HEK293 (cell line): ENCODE measurements at regions not wholly inside any gene's neighbourhood (a gene's known extent, or its start where the extent isn't known, plus 50 kb on each side); places are given as distances from the start of the nearest gene placed in this dataset.

Experiments
- CTCF ChIA-PET: fragments of 350-600 bp; formaldehyde crosslinking; extraction: SDS; loops from one replicate; lab custom pipeline; 2021; ENCODE audit warnings: antibody characterized with exemption; lab: Yijun Ruan, JAX
- POLR2A ChIA-PET: fragments of 300-600 bp; formaldehyde crosslinking; extraction: SDS; loops from one replicate; lab custom pipeline; 2020; ENCODE audit warnings: antibody characterized with exemption, inconsistent platforms; lab: Yijun Ruan, JAX
- H3K27ac ChIP-seq: fragments of 200-500 bp; sonication (Bioruptor generic); 2 replicates; pipeline ENCODE4 v1.5.1; 2014; ENCODE audit warnings: low read depth, low read length, control low read depth, inconsistent platforms; ENCODE audit errors: extremely low read depth
- H3K36me3 ChIP-seq, 2 experiments: fragments of 200-500 bp in 1 of 2; sonication (Bioruptor generic) in 1 of 2; 1 replicate in 1 of 2; 2 replicates in 1 of 2; pipeline ENCODE4 v1.5.1; 2014 to 2017; ENCODE audit warnings: inconsistent platforms in 2 of 2, low read length in 2 of 2; ENCODE audit not compliant: control insufficient read depth in 2 of 2, insufficient read depth in 1 of 2
- H3K4me1 ChIP-seq: fragments of 200-500 bp; sonication (Bioruptor generic); 2 replicates; pipeline ENCODE4 v1.5.1; 2014; ENCODE audit warnings: mild to moderate bottlenecking, low read length, inconsistent platforms; ENCODE audit not compliant: control insufficient read depth, insufficient read depth
- H3K4me3 ChIP-seq: 2 replicates; pipeline ENCODE4 v1.5.1; 2011; ENCODE audit warnings: low read depth, mild to moderate bottlenecking, control low read depth, low read length, moderate library complexity
- H3K9me3 ChIP-seq: fragments of 200-500 bp; sonication (Bioruptor generic); 2 replicates; pipeline ENCODE4 v1.5.1; 2014; ENCODE audit warnings: low read depth, low read length, inconsistent platforms; ENCODE audit not compliant: control insufficient read depth, insufficient read depth
- BCL6B ChIP-seq: fragments of 450-650 bp; formaldehyde crosslinking; IDR thresholded peaks from 2 replicates; pipeline ENCODE4 v1.5.1; 2017; ENCODE audit warnings: missing biosample characterization, missing genetic modification characterization
- MEIS1 ChIP-seq: sonication (generic); formaldehyde crosslinking; IDR thresholded peaks from 2 replicates; pipeline ENCODE4 v1.8.1; 2022; ENCODE audit warnings: missing genetic modification reagents, mild to moderate bottlenecking, borderline replicate concordance
- REPIN1 ChIP-seq: fragments of 450-650 bp; formaldehyde crosslinking; IDR thresholded peaks from 2 replicates; pipeline ENCODE4 v1.5.1; 2017; ENCODE audit warnings: missing biosample characterization, missing genetic modification characterization, low read depth
- SALL2 ChIP-seq: fragments of 450-650 bp; formaldehyde crosslinking; IDR thresholded peaks from 2 replicates; pipeline ENCODE4 v1.5.0; 2017; ENCODE audit warnings: missing biosample characterization, mild to moderate bottlenecking, missing genetic modification characterization, borderline replicate concordance
- ZEB2 ChIP-seq: fragments of 450-650 bp; formaldehyde crosslinking; IDR thresholded peaks from 2 replicates; pipeline ENCODE4 v1.5.1; 2016; ENCODE audit warnings: missing biosample characterization, missing genetic modification characterization
- ZNF140 ChIP-seq: fragments of 450-650 bp; formaldehyde crosslinking; IDR thresholded peaks from 2 replicates; pipeline ENCODE4 v1.5.1; 2016; ENCODE audit warnings: missing biosample characterization, missing genetic modification characterization
- ZNF146 ChIP-seq: fragments of 450-650 bp; formaldehyde crosslinking; IDR thresholded peaks from 2 replicates; pipeline ENCODE4 v1.5.1; 2016; ENCODE audit warnings: missing biosample characterization, missing genetic modification characterization
- ZNF175 ChIP-seq: fragments of 450-650 bp; formaldehyde crosslinking; IDR thresholded peaks from 2 replicates; pipeline ENCODE4 v1.5.1; 2016; ENCODE audit warnings: missing biosample characterization, missing genetic modification characterization
- ZNF23 ChIP-seq: fragments of 450-650 bp; formaldehyde crosslinking; IDR thresholded peaks from 2 replicates; pipeline ENCODE4 v1.5.1; 2016; ENCODE audit warnings: missing biosample characterization, missing genetic modification characterization, borderline replicate concordance
- ZNF416 ChIP-seq: fragments of 450-650 bp; formaldehyde crosslinking; IDR thresholded peaks from 2 replicates; pipeline ENCODE4 v1.5.1; 2016; ENCODE audit warnings: missing biosample characterization, missing genetic modification characterization
- ZNF549 ChIP-seq: fragments of 450-650 bp; IDR thresholded peaks from 2 replicates; pipeline ENCODE4 v1.5.1; 2018; ENCODE audit warnings: missing biosample characterization, missing genetic modification characterization, mild to moderate bottlenecking, inconsistent platforms, moderate library complexity
- ZNF560 ChIP-seq: fragments of 450-650 bp; formaldehyde crosslinking; IDR thresholded peaks from 2 replicates; pipeline ENCODE4 v1.5.1; 2017; ENCODE audit warnings: missing biosample characterization, missing genetic modification characterization, borderline replicate concordance
- ZNF624 ChIP-seq: fragments of 450-650 bp; formaldehyde crosslinking; IDR thresholded peaks from 2 replicates; pipeline ENCODE4 v1.5.1; 2017; ENCODE audit warnings: missing biosample characterization, missing genetic modification characterization
- ZNF660 ChIP-seq: fragments of 450-650 bp; IDR thresholded peaks from 2 replicates; pipeline ENCODE4 v1.5.1; 2018; ENCODE audit warnings: missing biosample characterization, mild to moderate bottlenecking, missing genetic modification characterization
- ZNF677 ChIP-seq: fragments of 450-650 bp; IDR thresholded peaks from 2 replicates; pipeline ENCODE4 v1.5.0; 2018; ENCODE audit warnings: missing biosample characterization, mild to moderate bottlenecking, missing genetic modification characterization, moderate library complexity
- ZNF692 ChIP-seq: fragments of 450-650 bp; formaldehyde crosslinking; IDR thresholded peaks from 2 replicates; pipeline ENCODE4 v1.5.1; 2016; ENCODE audit warnings: missing biosample characterization, missing genetic modification characterization
- ZNF747 ChIP-seq: fragments of 450-650 bp; formaldehyde crosslinking; IDR thresholded peaks from 2 replicates; pipeline ENCODE4 v1.5.1; 2016; ENCODE audit warnings: missing biosample characterization, missing genetic modification characterization
- ZNF843 ChIP-seq: fragments of 450-650 bp; formaldehyde crosslinking; IDR thresholded peaks from 2 replicates; pipeline ENCODE4 v1.5.1; 2016; ENCODE audit warnings: missing biosample characterization, missing genetic modification characterization
- TF ChIP-seq, protein P1 (sequence below): fragments of 450-650 bp; formaldehyde crosslinking; IDR thresholded peaks from 2 replicates; pipeline ENCODE4 v1.5.0; 2017; ENCODE audit warnings: missing biosample characterization, missing genetic modification characterization, borderline replicate concordance
- TF ChIP-seq, protein P2 (sequence below): sonication (generic); formaldehyde crosslinking; IDR thresholded peaks from 2 replicates; pipeline ENCODE4 v1.8.1; 2022; ENCODE audit warnings: mild to moderate bottlenecking, moderate library complexity, missing genetic modification reagents
- TF ChIP-seq, protein P3 (sequence below): fragments of 450-650 bp; formaldehyde crosslinking; IDR thresholded peaks from 2 replicates; pipeline ENCODE4 v1.5.1; 2016; ENCODE audit warnings: missing biosample characterization, missing genetic modification characterization

GRCh38 chr11:70826541-70827335 lies 425.6 kb downstream of the SHANK2 start:
- Histone ChIP-seq H3K9me3 (no peaks in the 10 kb centered on the region), H3K4me3 (no peak overlapping the region), H3K36me3 (no peaks in the 10 kb centered on the region), H3K27ac (no peak overlapping the region), H3K4me1 (no peaks in the 10 kb centered on the region)
- TF ChIP-seq MEIS1 (CRISPR knock-in tag), result no peak
- no peak for TF ChIP-seq ZNF692
- no peak for TF ChIP-seq ZNF843 (tag by site-specific recombination)
- TF ChIP-seq ZNF175, result no peak
- no peak for TF ChIP-seq ZNF416 (tag by site-specific recombination)
- TF ChIP-seq BCL6B (tag by site-specific recombination), result no peak
- TF ChIP-seq ZNF677 (tag by site-specific recombination), result no peak
- no peak for TF ChIP-seq ZNF140 (tag by site-specific recombination)
- no peak for TF ChIP-seq ZEB2 (tag by site-specific recombination)
- TF ChIP-seq ZNF560 (tag by site-specific recombination), result no peak
- no peak for TF ChIP-seq ZNF549
- TF ChIP-seq ZNF747 (tag by site-specific recombination), result no peak
- TF ChIP-seq, protein P1, sequence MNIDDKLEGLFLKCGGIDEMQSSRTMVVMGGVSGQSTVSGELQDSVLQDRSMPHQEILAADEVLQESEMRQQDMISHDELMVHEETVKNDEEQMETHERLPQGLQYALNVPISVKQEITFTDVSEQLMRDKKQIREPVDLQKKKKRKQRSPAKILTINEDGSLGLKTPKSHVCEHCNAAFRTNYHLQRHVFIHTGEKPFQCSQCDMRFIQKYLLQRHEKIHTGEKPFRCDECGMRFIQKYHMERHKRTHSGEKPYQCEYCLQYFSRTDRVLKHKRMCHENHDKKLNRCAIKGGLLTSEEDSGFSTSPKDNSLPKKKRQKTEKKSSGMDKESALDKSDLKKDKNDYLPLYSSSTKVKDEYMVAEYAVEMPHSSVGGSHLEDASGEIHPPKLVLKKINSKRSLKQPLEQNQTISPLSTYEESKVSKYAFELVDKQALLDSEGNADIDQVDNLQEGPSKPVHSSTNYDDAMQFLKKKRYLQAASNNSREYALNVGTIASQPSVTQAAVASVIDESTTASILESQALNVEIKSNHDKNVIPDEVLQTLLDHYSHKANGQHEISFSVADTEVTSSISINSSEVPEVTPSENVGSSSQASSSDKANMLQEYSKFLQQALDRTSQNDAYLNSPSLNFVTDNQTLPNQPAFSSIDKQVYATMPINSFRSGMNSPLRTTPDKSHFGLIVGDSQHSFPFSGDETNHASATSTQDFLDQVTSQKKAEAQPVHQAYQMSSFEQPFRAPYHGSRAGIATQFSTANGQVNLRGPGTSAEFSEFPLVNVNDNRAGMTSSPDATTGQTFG (tag by site-specific recombination), result no peak
- POLR2A ChIA-PET, result interaction anchor here (0.5 kb wide), 1 partner anchor 426 kb away, joined by 3 read pairs; no protein-coding TSS in a partner anchor
- CTCF ChIA-PET, result interaction anchor here (0.6 to 3.4 kb wide), 2 partner anchors 12 to 117 kb away, joined by 3 to 15 read pairs; no protein-coding TSS in a partner anchor

DNA sequence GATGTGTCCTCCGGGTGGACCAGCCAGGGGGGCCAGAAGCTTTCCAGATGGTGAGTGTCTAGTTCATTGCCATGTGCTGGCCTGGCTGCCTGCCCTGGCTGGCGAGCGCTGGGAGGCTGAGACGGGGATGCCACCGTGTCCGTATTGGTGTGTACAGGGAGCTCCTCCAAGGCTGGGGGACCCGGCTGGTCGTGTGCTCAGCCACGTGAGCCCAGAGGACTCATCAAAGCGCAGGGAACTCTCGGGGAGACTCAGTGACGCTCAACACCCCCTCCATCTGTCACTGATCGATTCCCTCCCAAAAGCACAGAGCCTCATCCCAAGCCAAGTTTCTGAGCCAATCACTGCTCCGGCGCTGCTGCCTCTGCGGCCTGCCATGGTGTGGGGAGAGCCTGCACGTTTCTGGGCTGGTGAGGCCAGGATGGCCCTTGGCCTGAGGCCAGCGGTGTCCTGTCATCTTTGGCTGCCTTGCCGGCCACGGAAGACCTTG lies 423.7 kb downstream of the SHANK2 start:
- CTCF ChIA-PET, result no interaction called here
- H3K27ac ChIP-seq, result no peak overlapping the region
- H3K36me3 ChIP-seq, result no peaks in the 10 kb centered on the region
- no peak overlapping the region for H3K4me3 ChIP-seq
- POLR2A ChIA-PET, result no interaction called here
- H3K9me3 ChIP-seq, result no peaks in the 10 kb centered on the region
- no peaks in the 10 kb centered on the region for H3K4me1 ChIP-seq
- TF ChIP-seq, protein P2, sequence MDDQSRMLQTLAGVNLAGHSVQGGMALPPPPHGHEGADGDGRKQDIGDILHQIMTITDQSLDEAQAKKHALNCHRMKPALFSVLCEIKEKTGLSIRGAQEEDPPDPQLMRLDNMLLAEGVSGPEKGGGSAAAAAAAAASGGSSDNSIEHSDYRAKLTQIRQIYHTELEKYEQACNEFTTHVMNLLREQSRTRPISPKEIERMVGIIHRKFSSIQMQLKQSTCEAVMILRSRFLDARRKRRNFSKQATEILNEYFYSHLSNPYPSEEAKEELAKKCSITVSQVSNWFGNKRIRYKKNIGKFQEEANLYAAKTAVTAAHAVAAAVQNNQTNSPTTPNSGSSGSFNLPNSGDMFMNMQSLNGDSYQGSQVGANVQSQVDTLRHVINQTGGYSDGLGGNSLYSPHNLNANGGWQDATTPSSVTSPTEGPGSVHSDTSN (CRISPR knock-in tag), result no peak
- TF ChIP-seq SALL2 (tag by site-specific recombination) (no peak), ZNF843 (tag by site-specific recombination) (no peak), ZNF624 (tag by site-specific recombination) (no peak), REPIN1 (tag by site-specific recombination) (no peak), ZNF23 (tag by site-specific recombination) (no peak), ZNF146 (tag by site-specific recombination) (no peak), ZNF660 (no peak)
- TF ChIP-seq, protein P3, sequence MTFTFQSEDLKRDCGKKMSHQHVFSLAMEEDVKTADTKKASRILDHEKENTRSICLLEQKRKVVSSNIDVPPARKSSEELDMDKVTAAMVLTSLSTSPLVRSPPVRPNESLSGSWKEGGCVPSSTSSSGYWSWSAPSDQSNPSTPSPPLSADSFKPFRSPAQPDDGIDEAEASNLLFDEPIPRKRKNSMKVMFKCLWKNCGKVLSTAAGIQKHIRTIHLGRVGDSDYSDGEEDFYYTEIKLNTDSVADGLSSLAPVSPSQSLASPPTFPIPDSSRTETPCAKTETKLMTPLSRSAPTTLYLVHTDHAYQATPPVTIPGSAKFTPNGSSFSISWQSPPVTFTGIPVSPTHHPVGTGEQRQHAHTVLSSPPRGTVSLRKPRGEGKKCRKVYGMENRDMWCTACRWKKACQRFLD (tag by site-specific recombination), result no peak
- TF ChIP-seq, protein P1 (tag by site-specific recombination), result no peak
